H1 (cell line): ENCODE measurements at regions not wholly inside any gene's neighbourhood (a gene's known extent, or its start where the extent isn't known, plus 50 kb on each side); places are given as distances from the start of the nearest gene placed in this dataset.

Source experiments
- CTCF ChIA-PET: fragments of 300-600 bp; sonication (Branson Sonifier 250); formaldehyde crosslinking; loops from one replicate; lab custom pipeline; 2021; ENCODE audit not compliant: partially characterized antibody; lab: Charles Lee
- POLR2A ChIA-PET: fragments of 300-600 bp; sonication (Branson Sonifier 250); formaldehyde crosslinking; loops from one replicate; lab custom pipeline; 2021; ENCODE audit warnings: inconsistent platforms; ENCODE audit not compliant: partially characterized antibody; lab: Charles Lee
- DNase-seq, 2 experiments: peaks; one replicate each; pipeline versions ENCODE4 v3.0.0 to v3.0.0-alpha.2; 2010 to 2022; ENCODE audit warnings: low spot score in 2 of 2, low read depth in 1 of 2, mixed read lengths in 1 of 2
- FAIRE-seq: peaks from 2 replicates; lab custom pipeline; 2011; peaks lifted over from hg19 to GRCh38; lab: Jason Lieb, UNC
- H2AFZ ChIP-seq: 2 replicates; pipeline ENCODE4 v1.8.1; 2012; ENCODE audit warnings: low read length, inconsistent platforms
- H2AK5ac ChIP-seq: 2 replicates; pipeline ENCODE4 v1.6.1; 2013; ENCODE audit warnings: low read depth, low read length
- H2BK120ac ChIP-seq: replicated peaks from 2 replicates; pipeline ENCODE3; 2013; ENCODE audit warnings: low read depth, low read length, inconsistent platforms
- H2BK12ac ChIP-seq: 2 replicates; pipeline ENCODE4 v1.6.1; 2013; ENCODE audit warnings: low read depth, low read length
- H2BK15ac ChIP-seq: 2 replicates; pipeline ENCODE4 v1.6.1; 2013; ENCODE audit warnings: low read length
- H2BK20ac ChIP-seq: 2 replicates; pipeline ENCODE4 v1.6.1; 2013; ENCODE audit warnings: low read length
- H2BK5ac ChIP-seq: 2 replicates; pipeline ENCODE4 v1.6.1; 2013; ENCODE audit warnings: low read depth, low read length
- H3K14ac ChIP-seq: 2 replicates; pipeline ENCODE4 v1.6.1; 2013; ENCODE audit warnings: inconsistent platforms; ENCODE audit not compliant: insufficient read length
- H3K18ac ChIP-seq: 2 replicates; pipeline ENCODE4 v1.6.1; 2013; ENCODE audit warnings: low read length; ENCODE audit errors: extremely low read depth
- H3K23ac ChIP-seq: 2 replicates; pipeline ENCODE4 v1.6.1; 2013; ENCODE audit warnings: inconsistent platforms; ENCODE audit not compliant: insufficient read length
- H3K23me2 ChIP-seq: 2 replicates; pipeline ENCODE4 v1.6.1; 2013; ENCODE audit warnings: low read depth, low read length
- H3K27ac ChIP-seq: 2 replicates; pipeline ENCODE4 v1.6.1; 2011; ENCODE audit warnings: low read depth, low read length, inconsistent platforms
- H3K27me3 ChIP-seq, 4 experiments: replicated peaks in 1 of 4; 1 replicate in 1 of 4; 2 replicates in 3 of 4; pipeline versions ENCODE4 v1.6.1 to v1.8.1; 2011 to 2013; ENCODE audit warnings: low read length in 3 of 4, mild to moderate bottlenecking in 3 of 4, inconsistent platforms in 2 of 4, mixed read lengths in 2 of 4, moderate library complexity in 1 of 4; ENCODE audit not compliant: control insufficient read depth in 3 of 4, insufficient read depth in 3 of 4; ENCODE audit errors: extremely low read depth in 1 of 4
- H3K36me3 ChIP-seq, 4 experiments: 2 replicates each; pipeline versions ENCODE4 v1.6.1 to v1.8.1; 2011 to 2013; ENCODE audit warnings: mild to moderate bottlenecking in 4 of 4, low read length in 3 of 4, moderate library complexity in 2 of 4, control low read depth in 1 of 4, inconsistent platforms in 1 of 4; ENCODE audit not compliant: insufficient read depth in 4 of 4, control insufficient read depth in 2 of 4
- H3K4ac ChIP-seq: replicated peaks from 2 replicates; pipeline ENCODE3; 2013; ENCODE audit warnings: low read length, low read depth, mixed read lengths, inconsistent platforms; ENCODE audit not compliant: insufficient read length
- H3K4me1 ChIP-seq, 4 experiments: replicated peaks in 1 of 4; 1 replicate in 1 of 4; 2 replicates in 3 of 4; pipeline versions ENCODE4 v1.6.1 to v1.8.1; 2011 to 2013; ENCODE audit warnings: low read length in 3 of 4, inconsistent platforms in 2 of 4, mixed read lengths in 1 of 4; ENCODE audit not compliant: insufficient read depth in 4 of 4, control insufficient read depth in 3 of 4
- H3K4me2 ChIP-seq, 2 experiments: 2 replicates each; pipeline versions ENCODE4 v1.6.1 to v1.8.1; 2011 to 2013; ENCODE audit warnings: low read depth in 2 of 2, low read length in 2 of 2, control low read depth in 1 of 2, inconsistent platforms in 1 of 2, mild to moderate bottlenecking in 1 of 2; ENCODE audit not compliant: insufficient read depth in 1 of 2
- H3K4me3 ChIP-seq, 4 experiments: fragments of 200-600, 300-600 bp in 1 of 4; sonication (generic), shearing (Covaris generic), sonication (Bioruptor Twin) in 1 of 4; 2 replicates each; pipeline versions ENCODE4 v1.5.1 to v1.8.1; 2011 to 2016; ENCODE audit warnings: low read length in 4 of 4, low read depth in 3 of 4, control low read depth in 2 of 4, inconsistent platforms in 2 of 4, mild to moderate bottlenecking in 2 of 4, mixed read lengths in 1 of 4, moderate library complexity in 1 of 4; ENCODE audit not compliant: insufficient read depth in 2 of 4; ENCODE audit errors: extremely low read depth in 1 of 4
- H3K56ac ChIP-seq: replicated peaks from 2 replicates; pipeline ENCODE3; 2013; ENCODE audit warnings: low read depth, mild to moderate bottlenecking, mixed read lengths, low read length, inconsistent platforms; ENCODE audit not compliant: insufficient read length
- H3K79me1 ChIP-seq: 2 replicates; pipeline ENCODE4 v1.6.1; 2013; ENCODE audit warnings: low read depth, low read length, control low read depth
- H3K79me2 ChIP-seq, 2 experiments: 2 replicates each; pipeline versions ENCODE4 v1.6.1 to v1.8.1; 2012 to 2013; ENCODE audit warnings: low read length in 2 of 2, mild to moderate bottlenecking in 2 of 2, inconsistent platforms in 1 of 2; ENCODE audit not compliant: insufficient read depth in 2 of 2, control insufficient read depth in 1 of 2
- H3K9ac ChIP-seq, 4 experiments: replicated peaks in 1 of 4; 1 replicate in 1 of 4; 2 replicates in 3 of 4; pipeline versions ENCODE4 v1.6.1 to v1.8.1; 2011 to 2013; ENCODE audit warnings: low read depth in 3 of 4, low read length in 3 of 4, control low read depth in 2 of 4, mild to moderate bottlenecking in 2 of 4, moderate library complexity in 2 of 4, inconsistent platforms in 1 of 4; ENCODE audit errors: extremely low read depth in 1 of 4
- H3K9me3 ChIP-seq, 2 experiments: 2 replicates each; pipeline versions ENCODE4 v1.6.1 to v1.8.1; 2012 to 2013; ENCODE audit warnings: mild to moderate bottlenecking in 2 of 2, moderate library complexity in 2 of 2, control low read depth in 1 of 2, inconsistent platforms in 1 of 2, low read depth in 1 of 2, low read length in 1 of 2, mixed read lengths in 1 of 2; ENCODE audit not compliant: insufficient read depth in 2 of 2
- H4K20me1 ChIP-seq, 2 experiments: replicated peaks in 1 of 2; 2 replicates each; pipeline versions ENCODE3 to v1.8.1; 2011 to 2013; ENCODE audit warnings: inconsistent platforms in 2 of 2, low read length in 2 of 2, mild to moderate bottlenecking in 1 of 2; ENCODE audit not compliant: insufficient read depth in 2 of 2, control insufficient read depth in 1 of 2
- H4K5ac ChIP-seq: 2 replicates; pipeline ENCODE4 v1.6.1; 2013; ENCODE audit warnings: low read length, low read depth, mixed read lengths, inconsistent platforms; ENCODE audit not compliant: insufficient read length
- H4K8ac ChIP-seq: 2 replicates; pipeline ENCODE4 v1.8.0; 2013; ENCODE audit warnings: mild to moderate bottlenecking, moderate library complexity, low read length, inconsistent platforms; ENCODE audit not compliant: insufficient read depth; ENCODE audit errors: extremely low read depth
- H4K91ac ChIP-seq: replicated peaks from 2 replicates; pipeline ENCODE3; 2013; ENCODE audit warnings: low read length, mixed read lengths, inconsistent platforms; ENCODE audit not compliant: insufficient read length
- BCL11A ChIP-seq, 2 experiments: IDR thresholded peaks; one replicate each; pipeline ENCODE4 v1.6.1; 2011; ENCODE audit warnings: low read depth in 2 of 2, low read length in 2 of 2, mild to moderate bottlenecking in 2 of 2
- BRCA1 ChIP-seq: IDR thresholded peaks from 2 replicates; pipeline ENCODE4 v1.6.1; 2012; ENCODE audit warnings: low read depth, low read length, improper control_type of control experiment
- CEBPB ChIP-seq: IDR thresholded peaks from 2 replicates; pipeline ENCODE4 v1.6.1; 2012; ENCODE audit warnings: low read depth, low read length
- GABPA ChIP-seq: IDR thresholded peaks from 2 replicates; pipeline ENCODE4 v1.6.1; 2011; ENCODE audit warnings: mild to moderate bottlenecking, low read length, moderate library complexity, borderline replicate concordance; ENCODE audit not compliant: insufficient read depth
- POLR2A ChIP-seq, 2 experiments: IDR thresholded peaks; 1 replicate in 1 of 2; 2 replicates in 1 of 2; pipeline ENCODE4 v1.6.1; 2011; ENCODE audit warnings: low read depth in 2 of 2, low read length in 2 of 2, mild to moderate bottlenecking in 2 of 2; ENCODE audit errors: control extremely low read depth in 1 of 2
- RXRA ChIP-seq: IDR thresholded peaks from 2 replicates; pipeline ENCODE4 v1.6.1; 2011; ENCODE audit warnings: low read depth, mild to moderate bottlenecking, low read length, moderate library complexity; ENCODE audit not compliant: insufficient read depth
- SIX5 ChIP-seq: IDR thresholded peaks from 2 replicates; pipeline ENCODE4 v1.6.1; 2011; ENCODE audit warnings: mild to moderate bottlenecking, low read depth, low read length
- SUZ12 ChIP-seq: fragments of 200-600 bp; sonication (generic); IDR thresholded peaks from 2 replicates; pipeline ENCODE4 v1.6.1; 2012; ENCODE audit warnings: mild to moderate bottlenecking, inconsistent platforms, low read length, moderate library complexity, mixed read lengths
- YY1 ChIP-seq: IDR thresholded peaks from 2 replicates; pipeline ENCODE4 v1.6.1; 2011; ENCODE audit warnings: low read depth, mild to moderate bottlenecking, low read length
- WGBS, 2 experiments: shearing (Covaris generic) in 1 of 2; methylation state at CpG; one replicate each; pipeline versions ENCODE4 v1.1.6 to v1.1.7; 2013 to 2015; ENCODE audit warnings: low lambda C conversion rate in 2 of 2, mixed read lengths in 2 of 2, inconsistent platforms in 1 of 2, low coverage in 1 of 2, missing lambda C conversion rate in 1 of 2; ENCODE audit not compliant: insufficient replicate concordance in 2 of 2, insufficient coverage in 1 of 2, insufficient read length in 1 of 2; ENCODE audit errors: extremely low coverage in 1 of 2, missing lambda C conversion rate in 1 of 2; 5-methylcytosine and 5-hydroxymethylcytosine counted together

- FAIRE-seq, result no peak
- H2AFZ ChIP-seq, result no peak overlapping the region
- no peak overlapping the region for H2AK5ac ChIP-seq
- WGBS, 2 experiments, result 100% methylated on average over 2 of the region's 3 CpGs; no CpG with 5 or more reads in 1 of the 2 experiments
- ChIA-PET POLR2A (interaction anchor here (0.7 to 1.0 kb wide), 3 partner anchors 8 to 10 kb away, joined by 3 read pairs; no protein-coding TSS in a partner anchor), CTCF (no interaction called here)
- no peak overlapping the region for H3K4me2 ChIP-seq
- H4K91ac ChIP-seq, result no peak overlapping the region
- H4K8ac ChIP-seq, result no peak overlapping the region
- H3K4ac ChIP-seq, result no peak overlapping the region
- no peak overlapping the region for H2BK12ac ChIP-seq
- H2BK20ac ChIP-seq, result no peak overlapping the region
- no peaks in the 10 kb centered on the region for H3K23me2 ChIP-seq
- no peaks in the 10 kb centered on the region for H3K79me1 ChIP-seq
- no peak overlapping the region for H3K18ac ChIP-seq
- TF ChIP-seq CEBPB (no peak), RXRA (no peak), GABPA (no peak), SUZ12 (no peak), BRCA1 (no peak), POLR2A (IDR thresholded peaks at IDR 0.05; ENCODE audit: control extremely low read depth in 1 of 2, low read depth in 2 of 2, low read length in 2 of 2) (no peak), SIX5 (no peak), YY1 (no peak), BCL11A (IDR thresholded peaks at IDR 0.05; ENCODE audit: low read depth in 2 of 2, low read length in 2 of 2) (no peak)
- TF ChIP-seq, all 59 proteins: peak for 0
- Histone ChIP-seq H3K79me2 (peaks cover 0 to 92% of the 10 kb centered on the region in 2 experiments; a peak in 2 of 4 replicates), H3K14ac (no peak overlapping the region), H2BK15ac (no peak overlapping the region), H4K20me1 (peaks cover 0 to 7% of the 10 kb centered on the region in 2 experiments), H3K23ac (no peak overlapping the region), H3K27ac (no peak overlapping the region), H3K9ac (no peak overlapping the region), H3K56ac (no peak overlapping the region), H3K27me3 (no peaks in the 10 kb centered on the region), H3K4me3 (no peak overlapping the region), H2BK5ac (no peak overlapping the region), H4K5ac (no peak overlapping the region), H3K9me3 (no peaks in the 10 kb centered on the region), H3K4me1 (no peaks in the 10 kb centered on the region), H2BK120ac (no peak overlapping the region), H3K36me3 (peaks cover 0 to 54% (median 14%) of the 10 kb centered on the region in 4 experiments; a peak in 5 of 8 replicates)
- no peak for DNase-seq
These were observed 639.8 kb upstream of the DIPK2B start for GRCh38 chrX:45840411-45840950.
